ENCODE measurements at regions not wholly inside any gene's neighbourhood (a gene's known extent, or its start where the extent isn't known, plus 50 kb on each side); places are given as distances from the start of the nearest gene placed in this dataset.

GRCh38 chr14:56057767-56058166, 60.4 kb upstream of the PELI2 start:
- no peaks in the 10 kb centered on the region for H3K79me2 ChIP-seq (ENCODE audit: control insufficient read depth, insufficient read depth, low read length)
- Mint-ChIP-seq H3K4me3 (no peak overlapping the region), H3K9me3 (ENCODE audit: insufficient read depth) (no peaks in the 10 kb centered on the region), H3K27me3 (peaks cover 15% of the 10 kb centered on the region), H3K27ac (no peak overlapping the region), H3K4me1 (no peaks in the 10 kb centered on the region)
- H3K4me3 ChIP-seq (ENCODE audit: control extremely low read depth in 1 of 5, extremely low read depth in 1 of 5, insufficient read depth in 1 of 5, low read depth in 2 of 5, low read length in 4 of 5), result no peak overlapping the region
- no peaks in the 10 kb centered on the region for H3K4me1 ChIP-seq (ENCODE audit: control insufficient read depth in 2 of 2, insufficient read depth in 2 of 2, low read length in 2 of 2)
- H3K27me3 ChIP-seq (replicated peaks in 1 of 4; ENCODE audit: control extremely low read depth in 1 of 4, control insufficient read depth in 3 of 4, insufficient read depth in 4 of 4, low read length in 3 of 4), result no peaks in the 10 kb centered on the region
- no peak for TF ChIP-seq EZH2 (IDR thresholded peaks at IDR 0.05; ENCODE audit: borderline replicate concordance, insufficient read depth, low read depth, low read length, poor library complexity, severe bottlenecking)
- TF ChIP-seq, protein P1, sequence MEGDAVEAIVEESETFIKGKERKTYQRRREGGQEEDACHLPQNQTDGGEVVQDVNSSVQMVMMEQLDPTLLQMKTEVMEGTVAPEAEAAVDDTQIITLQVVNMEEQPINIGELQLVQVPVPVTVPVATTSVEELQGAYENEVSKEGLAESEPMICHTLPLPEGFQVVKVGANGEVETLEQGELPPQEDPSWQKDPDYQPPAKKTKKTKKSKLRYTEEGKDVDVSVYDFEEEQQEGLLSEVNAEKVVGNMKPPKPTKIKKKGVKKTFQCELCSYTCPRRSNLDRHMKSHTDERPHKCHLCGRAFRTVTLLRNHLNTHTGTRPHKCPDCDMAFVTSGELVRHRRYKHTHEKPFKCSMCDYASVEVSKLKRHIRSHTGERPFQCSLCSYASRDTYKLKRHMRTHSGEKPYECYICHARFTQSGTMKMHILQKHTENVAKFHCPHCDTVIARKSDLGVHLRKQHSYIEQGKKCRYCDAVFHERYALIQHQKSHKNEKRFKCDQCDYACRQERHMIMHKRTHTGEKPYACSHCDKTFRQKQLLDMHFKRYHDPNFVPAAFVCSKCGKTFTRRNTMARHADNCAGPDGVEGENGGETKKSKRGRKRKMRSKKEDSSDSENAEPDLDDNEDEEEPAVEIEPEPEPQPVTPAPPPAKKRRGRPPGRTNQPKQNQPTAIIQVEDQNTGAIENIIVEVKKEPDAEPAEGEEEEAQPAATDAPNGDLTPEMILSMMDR (IDR thresholded peaks at IDR 0.05), result no peak
- DNase-seq (no peak), ATAC-seq (ENCODE audit: low read depth) (no peak)
- 43% methylated on average over 1 of the region's 5 CpGs for WGBS (ENCODE audit: insufficient coverage)
- intact Hi-C loops (cut with micrococcal nuclease), result no loop called here
- H3K9ac ChIP-seq (ENCODE audit: low read length), result no peak overlapping the region
- ChIA-PET CTCF (no interaction called here), POLR2A (no interaction called here)
- H4K20me1 ChIP-seq (ENCODE audit: control insufficient read depth, insufficient read depth, low read length, poor library complexity, severe bottlenecking), result no peaks in the 10 kb centered on the region
- no peak overlapping the region for H3K27ac ChIP-seq (ENCODE audit: low read length in 2 of 2)
- no peak overlapping the region for H2AFZ ChIP-seq (ENCODE audit: insufficient read depth, low read depth, low read length, poor library complexity, severe bottlenecking)
- H3K4me2 ChIP-seq (replicated peaks; ENCODE audit: low read depth, low read length, poor library complexity, severe bottlenecking), result no peak overlapping the region
- H3K36me3 ChIP-seq (replicated peaks in 1 of 2; ENCODE audit: control extremely low read depth in 1 of 2, control insufficient read depth in 1 of 2, extremely low read depth in 1 of 2, insufficient read depth in 2 of 2, low read length in 1 of 2), result no peaks in the 10 kb centered on the region
- H3K9me3 ChIP-seq (ENCODE audit: control extremely low read depth in 1 of 3, control insufficient read depth in 2 of 3, insufficient read depth in 1 of 3, low read length in 2 of 3), result no peaks in the 10 kb centered on the region

- H3K9ac ChIP-seq (ENCODE audit: low read length), result no peak overlapping the region
- no peaks in the 10 kb centered on the region for H3K4me1 ChIP-seq (ENCODE audit: control insufficient read depth in 2 of 2, insufficient read depth in 2 of 2, low read length in 2 of 2)
- no peak overlapping the region for H3K4me3 Mint-ChIP-seq
- H3K27ac ChIP-seq (ENCODE audit: low read length in 2 of 2), result no peak overlapping the region
- ChIA-PET POLR2A (no interaction called here), CTCF (no interaction called here)
- no peaks in the 10 kb centered on the region for H3K36me3 ChIP-seq (replicated peaks in 1 of 2; ENCODE audit: control extremely low read depth in 1 of 2, control insufficient read depth in 1 of 2, extremely low read depth in 1 of 2, insufficient read depth in 2 of 2, low read length in 1 of 2)
- ATAC-seq (ENCODE audit: low read depth) (no peak), DNase-seq (no peak)
- intact Hi-C loops (cut with micrococcal nuclease), result no loop called here
- no peak for TF ChIP-seq EZH2 (IDR thresholded peaks at IDR 0.05; ENCODE audit: borderline replicate concordance, insufficient read depth, low read depth, low read length, poor library complexity, severe bottlenecking)
- TF ChIP-seq, protein P1 (IDR thresholded peaks at IDR 0.05), result no peak
- no peaks in the 10 kb centered on the region for H3K9me3 Mint-ChIP-seq (ENCODE audit: insufficient read depth)
- H3K27ac Mint-ChIP-seq, result no peak overlapping the region
- H4K20me1 ChIP-seq (ENCODE audit: control insufficient read depth, insufficient read depth, low read length, poor library complexity, severe bottlenecking), result no peaks in the 10 kb centered on the region
- H3K27me3 ChIP-seq (replicated peaks in 1 of 4; ENCODE audit: control extremely low read depth in 1 of 4, control insufficient read depth in 3 of 4, insufficient read depth in 4 of 4, low read length in 3 of 4), result no peaks in the 10 kb centered on the region
- H3K4me2 ChIP-seq (replicated peaks; ENCODE audit: low read depth, low read length, poor library complexity, severe bottlenecking), result no peak overlapping the region
- 83% methylated on average over 3 of the region's 4 CpGs for WGBS (ENCODE audit: insufficient coverage)
- H3K27me3 Mint-ChIP-seq, result peaks cover 15% of the 10 kb centered on the region
- H3K9me3 ChIP-seq (ENCODE audit: control extremely low read depth in 1 of 3, control insufficient read depth in 2 of 3, insufficient read depth in 1 of 3, low read length in 2 of 3), result no peaks in the 10 kb centered on the region
- H3K4me1 Mint-ChIP-seq, result no peaks in the 10 kb centered on the region
- no peak overlapping the region for H3K4me3 ChIP-seq (ENCODE audit: control extremely low read depth in 1 of 5, extremely low read depth in 1 of 5, insufficient read depth in 1 of 5, low read depth in 2 of 5, low read length in 4 of 5)
- H3K79me2 ChIP-seq (ENCODE audit: control insufficient read depth, insufficient read depth, low read length), result no peaks in the 10 kb centered on the region
- H2AFZ ChIP-seq (ENCODE audit: insufficient read depth, low read depth, low read length, poor library complexity, severe bottlenecking), result no peak overlapping the region
Observed at GRCh38 chr14:56059054-56059453, 59.2 kb upstream of the PELI2 start.

Data from B cell (primary cell).